Stimulated activated naive CD8-positive, alpha-beta T cell treated with anti-CD3 and anti-CD28 coated beads, Interleukin-15, amount 100 ng/mL, for 72 hours (primary cell): ENCODE measurements at regions not wholly inside any gene's neighbourhood (a gene's known extent, or its start where the extent isn't known, plus 50 kb on each side); places are given as distances from the start of the nearest gene placed in this dataset.

Experiments
- ATAC-seq: fragments of 150-1000 bp; cut with Tn5 transposase; 2 replicates; pipeline ENCODE4 v1.10.0; 2021; ENCODE audit warnings: mild to moderate bottlenecking, moderate library complexity
- DNase-seq, 2 donors: peaks; one replicate each; pipeline ENCODE4 v3.0.0; 2021 to 2022
- H3K27ac Mint-ChIP-seq, 2 donors: one replicate each; pipeline ENCODE4 v1.8.0; 2022; ENCODE audit warnings: mild to moderate bottlenecking in 2 of 2, mixed read lengths in 2 of 2, moderate library complexity in 2 of 2
- H3K27me3 Mint-ChIP-seq: one replicate; pipeline ENCODE4 v1.8.0; 2022; ENCODE audit warnings: mixed read lengths
- H3K4me1 Mint-ChIP-seq: one replicate; pipeline ENCODE4 v1.8.0; 2022; ENCODE audit warnings: mild to moderate bottlenecking, mixed read lengths
- H3K4me3 Mint-ChIP-seq, 2 donors: one replicate each; pipeline ENCODE4 v1.8.0; 2022; ENCODE audit warnings: mild to moderate bottlenecking in 2 of 2, mixed read lengths in 2 of 2, moderate library complexity in 1 of 2
- H3K9me3 Mint-ChIP-seq, 2 donors: one replicate each; pipeline ENCODE4 v1.8.0; 2022; ENCODE audit warnings: mixed read lengths in 2 of 2

- Mint-ChIP-seq H3K4me3 (no peak overlapping the region), H3K27ac (no peak overlapping the region), H3K9me3 (peaks cover 19 to 20% of the 10 kb centered on the region in 2 donors), H3K4me1 (no peaks in the 10 kb centered on the region), H3K27me3 (no peaks in the 10 kb centered on the region)
- no peak for ATAC-seq
- no peak for DNase-seq
Observed at GRCh38 chr2:57097855-57098254, 914.1 kb downstream of the CCDC85A start.

- H3K27ac Mint-ChIP-seq = no peak overlapping the region
- no peaks in the 10 kb centered on the region for H3K4me1 Mint-ChIP-seq
- H3K27me3 Mint-ChIP-seq = no peaks in the 10 kb centered on the region
- H3K4me3 Mint-ChIP-seq = no peak overlapping the region
- DNase-seq = no peak
- no peak for ATAC-seq
- H3K9me3 Mint-ChIP-seq = peaks cover 26 to 28% of the 10 kb centered on the region in 2 donors
Observed at GRCh38 chr2:57100436-57100835, 916.6 kb downstream of the CCDC85A start.

- ATAC-seq (no peak), DNase-seq (no peak)
- no peak overlapping the region for H3K27ac Mint-ChIP-seq
- H3K27me3 Mint-ChIP-seq = no peaks in the 10 kb centered on the region
- no peak overlapping the region for H3K4me3 Mint-ChIP-seq
- peaks cover 23 to 25% of the 10 kb centered on the region in 2 donors for H3K9me3 Mint-ChIP-seq
- H3K4me1 Mint-ChIP-seq = no peaks in the 10 kb centered on the region
Observed at GRCh38 chr2:57105694-57106093, 921.9 kb downstream of the CCDC85A start.

- no peak for DNase-seq
- no peaks in the 10 kb centered on the region for H3K27me3 Mint-ChIP-seq
- no peaks in the 10 kb centered on the region for H3K4me1 Mint-ChIP-seq
- ATAC-seq = no peak
- H3K27ac Mint-ChIP-seq = no peak overlapping the region
- peaks cover 19 to 25% of the 10 kb centered on the region in 2 donors for H3K9me3 Mint-ChIP-seq
- no peak overlapping the region for H3K4me3 Mint-ChIP-seq
Observed at GRCh38 chr2:57107353-57107752, 923.6 kb downstream of the CCDC85A start.

- no peaks in the 10 kb centered on the region for H3K4me1 Mint-ChIP-seq
- H3K4me3 Mint-ChIP-seq = no peak overlapping the region
- no peak for ATAC-seq
- H3K27ac Mint-ChIP-seq = no peak overlapping the region
- DNase-seq = no peak
- peaks cover 14 to 15% of the 10 kb centered on the region in 2 donors for H3K9me3 Mint-ChIP-seq
- H3K27me3 Mint-ChIP-seq = no peaks in the 10 kb centered on the region
Observed at GRCh38 chr2:57111531-57111930, 927.7 kb downstream of the CCDC85A start.

- no peak overlapping the region for H3K27ac Mint-ChIP-seq
- peaks cover 7 to 9% of the 10 kb centered on the region in 2 donors for H3K9me3 Mint-ChIP-seq
- H3K4me3 Mint-ChIP-seq = no peak overlapping the region
- H3K4me1 Mint-ChIP-seq = no peaks in the 10 kb centered on the region
- ATAC-seq = no peak
- no peak for DNase-seq
- H3K27me3 Mint-ChIP-seq = no peaks in the 10 kb centered on the region
Observed at GRCh38 chr2:57119141-57119540, 927.5 kb upstream of the VRK2 start.

- DNase-seq (no peak), ATAC-seq (no peak)
- Mint-ChIP-seq H3K9me3 (peaks cover 0 to 9% of the 10 kb centered on the region in 2 donors), H3K27me3 (no peaks in the 10 kb centered on the region), H3K4me3 (no peak overlapping the region), H3K4me1 (no peaks in the 10 kb centered on the region), H3K27ac (no peak overlapping the region)
Observed at GRCh38 chr2:57126410-57126809, 920.2 kb upstream of the VRK2 start.

GRCh38 chr2:57139179-57139578, 907.4 kb upstream of the VRK2 start:
- Mint-ChIP-seq H3K27me3 (no peaks in the 10 kb centered on the region), H3K4me3 (no peak overlapping the region), H3K4me1 (no peaks in the 10 kb centered on the region), H3K27ac (no peak overlapping the region), H3K9me3 (peaks cover 0 to 2% of the 10 kb centered on the region in 2 donors)
- no peak for ATAC-seq
- no peak for DNase-seq

- Mint-ChIP-seq H3K27me3 (no peaks in the 10 kb centered on the region), H3K27ac (no peak overlapping the region), H3K4me3 (no peak overlapping the region), H3K9me3 (peaks cover 13 to 21% of the 10 kb centered on the region in 2 donors), H3K4me1 (no peaks in the 10 kb centered on the region)
- no peak for DNase-seq
- no peak for ATAC-seq
Observed at GRCh38 chr2:57141269-57141668, 905.3 kb upstream of the VRK2 start.

- H3K27ac Mint-ChIP-seq = no peak overlapping the region
- H3K27me3 Mint-ChIP-seq = no peaks in the 10 kb centered on the region
- peaks cover 28 to 65% of the 10 kb centered on the region in 2 donors for H3K9me3 Mint-ChIP-seq
- H3K4me1 Mint-ChIP-seq = no peaks in the 10 kb centered on the region
- no peak for DNase-seq
- no peak for ATAC-seq
- no peak overlapping the region for H3K4me3 Mint-ChIP-seq
Observed at GRCh38 chr2:57146951-57147350, 899.7 kb upstream of the VRK2 start.

- Mint-ChIP-seq H3K27me3 (no peaks in the 10 kb centered on the region), H3K9me3 (peaks cover 21 to 35% of the 10 kb centered on the region in 2 donors), H3K4me1 (no peaks in the 10 kb centered on the region), H3K4me3 (no peak overlapping the region), H3K27ac (no peak overlapping the region)
- DNase-seq (no peak), ATAC-seq (no peak)
Observed at GRCh38 chr2:57156231-57156924, 890.2 kb upstream of the VRK2 start.

- DNase-seq (no peak), ATAC-seq (no peak)
- no peaks in the 10 kb centered on the region for H3K27me3 Mint-ChIP-seq
- H3K9me3 Mint-ChIP-seq = peaks cover 18 to 29% of the 10 kb centered on the region in 2 donors
- H3K4me1 Mint-ChIP-seq = no peaks in the 10 kb centered on the region
- no peak overlapping the region for H3K27ac Mint-ChIP-seq
- H3K4me3 Mint-ChIP-seq = no peak overlapping the region
Observed at GRCh38 chr2:57160976-57161375, 885.6 kb upstream of the VRK2 start.

- Mint-ChIP-seq H3K4me1 (no peaks in the 10 kb centered on the region), H3K27ac (no peak overlapping the region), H3K27me3 (no peaks in the 10 kb centered on the region), H3K4me3 (no peak overlapping the region), H3K9me3 (peaks cover 0 to 26% of the 10 kb centered on the region in 2 donors)
- ATAC-seq = no peak
- DNase-seq = no peak
Observed at GRCh38 chr2:57177176-57177575, 869.4 kb upstream of the VRK2 start.

- H3K4me3 Mint-ChIP-seq = no peak overlapping the region
- peaks cover 0 to 16% of the 10 kb centered on the region in 2 donors for H3K9me3 Mint-ChIP-seq
- no peaks in the 10 kb centered on the region for H3K27me3 Mint-ChIP-seq
- ATAC-seq (no peak), DNase-seq (no peak)
- no peaks in the 10 kb centered on the region for H3K4me1 Mint-ChIP-seq
- no peak overlapping the region for H3K27ac Mint-ChIP-seq
Observed at GRCh38 chr2:57180042-57180567, 866.5 kb upstream of the VRK2 start.

GRCh38 chr2:57180678-57181077, 865.9 kb upstream of the VRK2 start:
- no peak for ATAC-seq
- no peak for DNase-seq
- H3K9me3 Mint-ChIP-seq = peaks cover 0 to 12% of the 10 kb centered on the region in 2 donors
- no peaks in the 10 kb centered on the region for H3K27me3 Mint-ChIP-seq
- no peak overlapping the region for H3K4me3 Mint-ChIP-seq
- no peaks in the 10 kb centered on the region for H3K4me1 Mint-ChIP-seq
- H3K27ac Mint-ChIP-seq = no peak overlapping the region

GRCh38 chr2:57181315-57182038, 865.1 kb upstream of the VRK2 start:
- no peaks in the 10 kb centered on the region for H3K27me3 Mint-ChIP-seq
- no peaks in the 10 kb centered on the region for H3K4me1 Mint-ChIP-seq
- peaks cover 0 to 10% of the 10 kb centered on the region in 2 donors for H3K9me3 Mint-ChIP-seq
- no peak for ATAC-seq
- H3K27ac Mint-ChIP-seq = no peak overlapping the region
- no peak for DNase-seq
- no peak overlapping the region for H3K4me3 Mint-ChIP-seq
